Dedifferentiated amniotic fluid mesenchymal stem cell (primary cell): ENCODE measurements at regions not wholly inside any gene's neighbourhood (a gene's known extent, or its start where the extent isn't known, plus 50 kb on each side); places are given as distances from the start of the nearest gene placed in this dataset.

Experiments used
- DNase-seq: peaks from one replicate; pipeline ENCODE4 v3.0.0-alpha.2; 2016; ENCODE audit errors: extremely low spot score

- no peak for DNase-seq
Observed at GRCh38 chr6:56346958-56347357, 99.6 kb upstream of the COL21A1 start.

GRCh38 chr6:56345376-56345995, 98.1 kb upstream of the COL21A1 start:
- no peak for DNase-seq

GRCh38 chr6:56343295-56343694, 95.9 kb upstream of the COL21A1 start:
- DNase-seq: no peak

GRCh38 chr6:56339524-56339923, 92.1 kb upstream of the COL21A1 start:
- no peak for DNase-seq

GRCh38 chr6:56335726-56336125, 88.3 kb upstream of the COL21A1 start:
- DNase-seq: no peak

- peak; percentile 28 for DNase-seq
Observed at GRCh38 chr6:56334937-56335336, 87.6 kb upstream of the COL21A1 start.

- DNase-seq: peak; percentile 50
Observed at GRCh38 chr6:56329271-56330050, 82.1 kb upstream of the COL21A1 start.

- DNase-seq: no peak
Observed at GRCh38 chr6:56328728-56329090, 81.3 kb upstream of the COL21A1 start.

GRCh38 chr6:56327946-56328727, 80.8 kb upstream of the COL21A1 start:
- no peak for DNase-seq

GRCh38 chr6:56324396-56324795, 77.0 kb upstream of the COL21A1 start:
- no peak for DNase-seq

GRCh38 chr6:56318851-56319250, 71.5 kb upstream of the COL21A1 start:
- DNase-seq: no peak

- peak; percentile 46 for DNase-seq
Observed at GRCh38 chr6:56314683-56315523, 67.5 kb upstream of the COL21A1 start.

- no peak for DNase-seq
Observed at GRCh38 chr6:56311533-56312448, 64.4 kb upstream of the COL21A1 start.

- DNase-seq: no peak
Observed at GRCh38 chr6:56311061-56311460, 63.7 kb upstream of the COL21A1 start.

- DNase-seq: no peak
Observed at GRCh38 chr6:56310241-56310640, 62.9 kb upstream of the COL21A1 start.

GRCh38 chr6:56299916-56300315, 52.5 kb upstream of the COL21A1 start:
- DNase-seq: no peak

GRCh38 chr6:56297022-56297989, 49.9 kb upstream of the COL21A1 start:
- no peak for DNase-seq
